SU-DHL-6 (cell line): ENCODE measurements at regions not wholly inside any gene's neighbourhood (a gene's known extent, or its start where the extent isn't known, plus 50 kb on each side); places are given as distances from the start of the nearest gene placed in this dataset.

Source experiments
- H2AFZ ChIP-seq: fragments of 200-600 bp; sonication (generic); 2 replicates; pipeline ENCODE4 v1.6.1; 2014; ENCODE audit warnings: low read depth, mild to moderate bottlenecking, moderate library complexity, mixed read lengths, antibody characterized with exemption, low read length; ENCODE audit not compliant: severe bottlenecking
- H3F3A ChIP-seq: fragments of 200-600 bp; shearing (Covaris generic); 2 replicates; pipeline ENCODE4 v1.6.0; 2016; ENCODE audit warnings: antibody characterized with exemption, mild to moderate bottlenecking; ENCODE audit not compliant: insufficient read depth
- H3K27ac ChIP-seq: fragments of 200-600 bp; sonication (generic); 2 replicates; pipeline ENCODE4 v1.5.1; 2016; ENCODE audit warnings: low read depth, mild to moderate bottlenecking, low read length, moderate library complexity, mixed read lengths
- H3K27me3 ChIP-seq: fragments of 200-600 bp; sonication (generic), shearing (Covaris generic); 2 replicates; pipeline ENCODE4 v1.6.0; 2014; ENCODE audit warnings: mild to moderate bottlenecking, low read length
- H3K36me3 ChIP-seq: fragments of 200-600 bp; sonication (generic); 2 replicates; pipeline ENCODE4 v1.6.1; 2014; ENCODE audit warnings: mild to moderate bottlenecking, low read length, mixed read lengths
- H3K4me2 ChIP-seq: fragments of 300-600, 200-600 bp; shearing (Covaris generic), sonication (generic); 2 replicates; pipeline ENCODE4 v1.6.0; 2014; ENCODE audit warnings: low read length, low read depth, mild to moderate bottlenecking; ENCODE audit not compliant: poor library complexity, severe bottlenecking
- H3K4me3 ChIP-seq: fragments of 200-600 bp; sonication (generic); 2 replicates; pipeline ENCODE4 v1.5.1; 2014; ENCODE audit warnings: antibody characterized with exemption, low read length, mild to moderate bottlenecking, mixed read lengths; ENCODE audit not compliant: insufficient read depth, poor library complexity, severe bottlenecking
- H3K79me2 ChIP-seq: fragments of 200-600 bp; sonication (generic); 2 replicates; pipeline ENCODE4 v1.6.1; 2014; ENCODE audit warnings: mild to moderate bottlenecking, low read length, moderate library complexity; ENCODE audit not compliant: insufficient read depth
- H3K9ac ChIP-seq: fragments of 200-600 bp; sonication (generic); 2 replicates; pipeline ENCODE4 v1.7.0; 2014; ENCODE audit warnings: mild to moderate bottlenecking, low read length
- H3K9me2 ChIP-seq: fragments of 200-600 bp; sonication (generic); replicated peaks from 2 replicates; pipeline ENCODE4 v1.6.1; 2014; ENCODE audit warnings: low read length; ENCODE audit not compliant: insufficient read depth
- H3K9me3 ChIP-seq: fragments of 200-600 bp; sonication (generic); 2 replicates; pipeline ENCODE4 v1.6.1; 2014; ENCODE audit warnings: low read length, mixed read lengths; ENCODE audit not compliant: insufficient read depth
- H4K20me1 ChIP-seq: fragments of 200-600 bp; sonication (generic); 2 replicates; pipeline ENCODE4 v1.6.1; 2014; ENCODE audit warnings: low read depth, mild to moderate bottlenecking, antibody characterized with exemption, low read length, moderate library complexity, mixed read lengths
- CTCF ChIP-seq: fragments of 200-600 bp; sonication (generic); IDR thresholded peaks from one replicate; pipeline ENCODE4 v1.5.1; 2017; ENCODE audit warnings: antibody characterized with exemption, mild to moderate bottlenecking, low read length, moderate library complexity; ENCODE audit not compliant: insufficient read depth, poor library complexity, severe bottlenecking
- EZH2phosphoT487 ChIP-seq: fragments of 200-600 bp; sonication (generic), shearing (Covaris generic); conservative IDR thresholded peaks from 2 replicates; pipeline ENCODE4 v1.6.1; 2018; ENCODE audit warnings: mild to moderate bottlenecking, antibody characterized with exemption, low read length, moderate library complexity, mixed read lengths

GRCh38 chr7:115749924-115750323, 280.6 kb downstream of the TFEC start:
- TF ChIP-seq CTCF: no peak
- TF ChIP-seq EZH2phosphoT487: no peak
- H2AFZ ChIP-seq: no peak overlapping the region
- no peaks in the 10 kb centered on the region for H3K36me3 ChIP-seq

GRCh38 chr7:115748123-115748738, 282.3 kb downstream of the TFEC start:
- TF ChIP-seq CTCF: no peak
- no peak for TF ChIP-seq EZH2phosphoT487
- no peak overlapping the region for H3K4me2 ChIP-seq
- no peaks in the 10 kb centered on the region for H3K9me2 ChIP-seq

More at GRCh38 chr7:115749924-115750323, 280.6 kb downstream of the TFEC start:
- Histone ChIP-seq H3K79me2 (no peaks in the 10 kb centered on the region), H3K9ac (no peak overlapping the region), H3K4me2 (no peak overlapping the region), H4K20me1 (no peaks in the 10 kb centered on the region), H3K27me3 (no peaks in the 10 kb centered on the region), H3K4me3 (no peak overlapping the region), H3F3A (no peaks in the 10 kb centered on the region), H3K9me2 (no peaks in the 10 kb centered on the region), H3K27ac (no peak overlapping the region), H3K9me3 (no peaks in the 10 kb centered on the region)

GRCh38 chr7:115747174-115747573, 283.4 kb downstream of the TFEC start:
- no peaks in the 10 kb centered on the region for H3K36me3 ChIP-seq
- no peaks in the 10 kb centered on the region for H3F3A ChIP-seq
- no peak overlapping the region for H3K9ac ChIP-seq
- H2AFZ ChIP-seq: no peak overlapping the region
- TF ChIP-seq EZH2phosphoT487 (no peak), CTCF (no peak)
- no peaks in the 10 kb centered on the region for H3K79me2 ChIP-seq
- no peaks in the 10 kb centered on the region for H3K27me3 ChIP-seq
- H4K20me1 ChIP-seq: no peaks in the 10 kb centered on the region
- H3K4me2 ChIP-seq: no peak overlapping the region
- no peaks in the 10 kb centered on the region for H3K9me3 ChIP-seq
- H3K4me3 ChIP-seq: no peak overlapping the region
- no peak overlapping the region for H3K27ac ChIP-seq
- no peaks in the 10 kb centered on the region for H3K9me2 ChIP-seq

More at GRCh38 chr7:115748123-115748738, 282.3 kb downstream of the TFEC start:
- Histone ChIP-seq H3F3A (no peaks in the 10 kb centered on the region), H3K4me3 (no peak overlapping the region), H4K20me1 (no peaks in the 10 kb centered on the region), H3K9me3 (no peaks in the 10 kb centered on the region), H3K36me3 (no peaks in the 10 kb centered on the region), H3K27ac (no peak overlapping the region), H2AFZ (no peak overlapping the region), H3K9ac (no peak overlapping the region), H3K79me2 (no peaks in the 10 kb centered on the region), H3K27me3 (no peaks in the 10 kb centered on the region)
